ENCODE measurements at regions not wholly inside any gene's neighbourhood (a gene's known extent, or its start where the extent isn't known, plus 50 kb on each side); places are given as distances from the start of the nearest gene placed in this dataset.

DNA sequence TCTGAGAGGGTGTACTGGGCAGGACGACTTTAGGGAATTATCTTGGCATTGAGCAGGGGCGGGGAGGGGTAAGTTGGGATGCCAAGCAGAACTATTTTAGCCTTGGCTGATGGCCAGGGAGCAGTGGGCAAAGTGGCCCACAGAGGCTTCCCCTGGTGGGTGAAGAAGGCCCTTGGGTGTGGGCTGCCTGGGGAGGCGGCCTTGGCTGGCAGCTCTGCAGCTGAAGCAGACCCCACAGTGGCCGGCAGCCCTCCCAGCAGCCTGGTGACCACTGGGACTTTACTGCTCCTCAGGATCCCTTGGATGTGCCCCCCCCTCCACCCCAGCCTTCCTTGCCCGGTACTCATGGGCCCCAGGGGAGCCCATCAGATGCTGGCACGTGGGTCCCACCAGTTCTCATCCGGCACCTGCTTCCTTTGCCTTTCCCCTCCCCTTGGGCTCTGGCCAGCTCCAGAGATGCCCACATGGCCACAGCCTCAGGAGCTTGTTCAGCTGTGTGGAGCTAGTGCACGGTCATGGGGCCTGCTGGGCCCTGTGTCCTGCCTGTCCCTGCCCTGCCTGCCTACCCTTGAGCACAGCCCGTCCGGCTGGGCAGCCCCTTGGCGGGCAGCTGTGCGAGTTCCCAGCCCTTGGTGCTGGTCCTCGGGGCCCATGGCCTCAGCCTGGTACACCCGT, 122.1 kb upstream of the HS6ST1 start:
- TF ChIP-seq, protein P1, sequence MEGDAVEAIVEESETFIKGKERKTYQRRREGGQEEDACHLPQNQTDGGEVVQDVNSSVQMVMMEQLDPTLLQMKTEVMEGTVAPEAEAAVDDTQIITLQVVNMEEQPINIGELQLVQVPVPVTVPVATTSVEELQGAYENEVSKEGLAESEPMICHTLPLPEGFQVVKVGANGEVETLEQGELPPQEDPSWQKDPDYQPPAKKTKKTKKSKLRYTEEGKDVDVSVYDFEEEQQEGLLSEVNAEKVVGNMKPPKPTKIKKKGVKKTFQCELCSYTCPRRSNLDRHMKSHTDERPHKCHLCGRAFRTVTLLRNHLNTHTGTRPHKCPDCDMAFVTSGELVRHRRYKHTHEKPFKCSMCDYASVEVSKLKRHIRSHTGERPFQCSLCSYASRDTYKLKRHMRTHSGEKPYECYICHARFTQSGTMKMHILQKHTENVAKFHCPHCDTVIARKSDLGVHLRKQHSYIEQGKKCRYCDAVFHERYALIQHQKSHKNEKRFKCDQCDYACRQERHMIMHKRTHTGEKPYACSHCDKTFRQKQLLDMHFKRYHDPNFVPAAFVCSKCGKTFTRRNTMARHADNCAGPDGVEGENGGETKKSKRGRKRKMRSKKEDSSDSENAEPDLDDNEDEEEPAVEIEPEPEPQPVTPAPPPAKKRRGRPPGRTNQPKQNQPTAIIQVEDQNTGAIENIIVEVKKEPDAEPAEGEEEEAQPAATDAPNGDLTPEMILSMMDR (IDR thresholded peaks at IDR 0.05): no peak
- no peak for TF ChIP-seq POLR2A (IDR thresholded peaks at IDR 0.05)

Data from gastroesophageal sphincter (tissue), 3 donors.